HG03139 (cell line): ENCODE measurements at regions not wholly inside any gene's neighbourhood (a gene's known extent, or its start where the extent isn't known, plus 50 kb on each side); places are given as distances from the start of the nearest gene placed in this dataset.

Experiments used
- ATAC-seq: cut with Tn5 transposase; IDR thresholded peaks from one replicate; pipeline ENCODE4 v1.9.1; 2021; ENCODE audit not compliant: unreplicated experiment

- ATAC-seq = no peak
These were observed 155.2 kb downstream of the LRIG3 start for GRCh38 chr12:58765076-58765475.

- no peak for ATAC-seq
These were observed 154.4 kb downstream of the LRIG3 start for GRCh38 chr12:58765653-58766512.

GRCh38 chr12:58766513-58766870 lies 153.8 kb downstream of the LRIG3 start:
- no peak for ATAC-seq

- no peak for ATAC-seq
These were observed 152.8 kb downstream of the LRIG3 start for GRCh38 chr12:58767496-58767895.

- no peak for ATAC-seq
These were observed 146.3 kb downstream of the LRIG3 start for GRCh38 chr12:58773986-58774385.

- ATAC-seq = no peak
These were observed 145.6 kb downstream of the LRIG3 start for GRCh38 chr12:58774731-58775130.

- ATAC-seq = no peak
These were observed 144.9 kb downstream of the LRIG3 start for GRCh38 chr12:58775396-58775795.

- no peak for ATAC-seq
These were observed 144.2 kb downstream of the LRIG3 start for GRCh38 chr12:58776144-58776543.

- ATAC-seq = no peak
These were observed 142.5 kb downstream of the LRIG3 start for GRCh38 chr12:58777815-58778214.

- no peak for ATAC-seq
These were observed 138.7 kb downstream of the LRIG3 start for GRCh38 chr12:58781609-58782008.

- ATAC-seq = no peak
These were observed 133.1 kb downstream of the LRIG3 start for GRCh38 chr12:58787021-58787760.

- no peak for ATAC-seq
These were observed 125.4 kb downstream of the LRIG3 start for GRCh38 chr12:58794859-58795258.

GRCh38 chr12:58795825-58796224 lies 124.5 kb downstream of the LRIG3 start:
- no peak for ATAC-seq

GRCh38 chr12:58801986-58802385 lies 118.3 kb downstream of the LRIG3 start:
- no peak for ATAC-seq

GRCh38 chr12:58803908-58804307 lies 116.4 kb downstream of the LRIG3 start:
- no peak for ATAC-seq

GRCh38 chr12:58804749-58805148 lies 115.6 kb downstream of the LRIG3 start:
- no peak for ATAC-seq

- no peak for ATAC-seq
These were observed 111.2 kb downstream of the LRIG3 start for GRCh38 chr12:58809064-58809607.

- ATAC-seq = no peak
These were observed 109.0 kb downstream of the LRIG3 start for GRCh38 chr12:58811346-58811745.

- ATAC-seq = no peak
These were observed 108.1 kb downstream of the LRIG3 start for GRCh38 chr12:58812214-58812613.

- ATAC-seq = no peak
These were observed 106.3 kb downstream of the LRIG3 start for GRCh38 chr12:58814036-58814435.

- ATAC-seq = no peak
These were observed 105.1 kb downstream of the LRIG3 start for GRCh38 chr12:58815235-58815634.

- ATAC-seq = no peak
These were observed 101.8 kb downstream of the LRIG3 start for GRCh38 chr12:58818546-58818945.
